GM10248 (cell line): ENCODE measurements at regions not wholly inside any gene's neighbourhood (a gene's known extent, or its start where the extent isn't known, plus 50 kb on each side); places are given as distances from the start of the nearest gene placed in this dataset.
"Not testable (repeated sequence)": the region's sequence is repeated elsewhere in the genome, so short reads cannot be mapped to it uniquely, and the experiment has no call there.

ENCODE experiments used
- CTCF ChIA-PET: fragments of 300-600 bp; sonication (Branson Sonifier 250); formaldehyde crosslinking; extraction: SDS; loops from one replicate; lab custom pipeline; 2021; ENCODE audit warnings: antibody characterized with exemption; lab: Yijun Ruan, JAX
- POLR2A ChIA-PET: fragments of 350-650 bp; sonication (Branson Sonifier 250); formaldehyde crosslinking; extraction: SDS; loops from one replicate; lab custom pipeline; 2020; ENCODE audit warnings: antibody characterized with exemption; lab: Yijun Ruan, JAX
- DNase-seq: peaks from one replicate; pipeline ENCODE4 v3.0.0; 2012; ENCODE audit errors: extremely low spot score
- TF ChIP-seq, protein P1 (sequence below): IDR thresholded peaks from 2 replicates; pipeline ENCODE4 v1.5.1; 2012; ENCODE audit warnings: mild to moderate bottlenecking, low read depth; ENCODE audit errors: extremely low read depth, missing control alignments, control extremely low read depth

DNA sequence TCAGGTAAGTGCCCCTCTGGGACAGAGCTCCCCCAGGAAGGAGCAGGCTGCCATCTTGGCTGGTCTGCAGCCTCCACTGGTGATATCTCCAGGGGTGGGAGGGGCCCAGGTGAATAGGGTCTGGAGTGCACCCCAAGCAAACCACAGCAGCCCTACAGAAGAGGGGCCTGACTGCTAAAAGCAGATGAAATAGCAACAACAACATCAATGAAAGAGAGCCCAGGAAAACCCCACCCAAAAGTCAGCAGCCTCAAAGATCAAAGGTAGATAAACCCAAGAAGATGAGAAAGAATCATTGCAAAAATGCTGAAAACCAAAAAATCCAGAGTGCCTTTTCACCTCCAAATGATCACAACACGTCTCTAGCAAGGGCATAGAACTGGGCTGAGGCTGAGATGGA lies 92.5 kb upstream of the PAGE3 start:
- ChIA-PET CTCF (no interaction called here), POLR2A (no interaction called here)
- no peak for DNase-seq
- TF ChIP-seq, protein P1, sequence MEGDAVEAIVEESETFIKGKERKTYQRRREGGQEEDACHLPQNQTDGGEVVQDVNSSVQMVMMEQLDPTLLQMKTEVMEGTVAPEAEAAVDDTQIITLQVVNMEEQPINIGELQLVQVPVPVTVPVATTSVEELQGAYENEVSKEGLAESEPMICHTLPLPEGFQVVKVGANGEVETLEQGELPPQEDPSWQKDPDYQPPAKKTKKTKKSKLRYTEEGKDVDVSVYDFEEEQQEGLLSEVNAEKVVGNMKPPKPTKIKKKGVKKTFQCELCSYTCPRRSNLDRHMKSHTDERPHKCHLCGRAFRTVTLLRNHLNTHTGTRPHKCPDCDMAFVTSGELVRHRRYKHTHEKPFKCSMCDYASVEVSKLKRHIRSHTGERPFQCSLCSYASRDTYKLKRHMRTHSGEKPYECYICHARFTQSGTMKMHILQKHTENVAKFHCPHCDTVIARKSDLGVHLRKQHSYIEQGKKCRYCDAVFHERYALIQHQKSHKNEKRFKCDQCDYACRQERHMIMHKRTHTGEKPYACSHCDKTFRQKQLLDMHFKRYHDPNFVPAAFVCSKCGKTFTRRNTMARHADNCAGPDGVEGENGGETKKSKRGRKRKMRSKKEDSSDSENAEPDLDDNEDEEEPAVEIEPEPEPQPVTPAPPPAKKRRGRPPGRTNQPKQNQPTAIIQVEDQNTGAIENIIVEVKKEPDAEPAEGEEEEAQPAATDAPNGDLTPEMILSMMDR, result no peak

DNA sequence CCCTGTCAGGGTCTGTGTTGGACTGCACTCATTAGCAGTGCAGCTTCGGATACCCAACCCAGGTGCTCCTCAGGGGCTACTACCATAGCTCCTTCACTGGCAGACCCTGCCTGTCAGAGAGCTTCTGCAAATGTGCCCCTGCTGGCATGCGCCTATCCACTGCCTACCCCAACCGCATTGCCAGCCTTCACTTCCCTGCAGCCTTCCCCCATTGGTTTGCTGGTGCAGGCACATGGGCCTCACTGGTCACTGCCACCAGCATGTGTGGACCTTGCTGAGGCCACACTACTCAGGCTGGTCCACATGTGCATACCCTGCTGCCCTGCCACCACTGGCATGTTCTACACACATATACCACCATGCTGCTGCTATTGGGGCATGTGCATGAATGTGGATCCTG lies 72.5 kb upstream of the MAGEH1 start:
- POLR2A ChIA-PET, result no interaction called here
- CTCF ChIA-PET, result no interaction called here
- TF ChIP-seq, protein P1, result no peak
- DNase-seq, result no peak

DNA sequence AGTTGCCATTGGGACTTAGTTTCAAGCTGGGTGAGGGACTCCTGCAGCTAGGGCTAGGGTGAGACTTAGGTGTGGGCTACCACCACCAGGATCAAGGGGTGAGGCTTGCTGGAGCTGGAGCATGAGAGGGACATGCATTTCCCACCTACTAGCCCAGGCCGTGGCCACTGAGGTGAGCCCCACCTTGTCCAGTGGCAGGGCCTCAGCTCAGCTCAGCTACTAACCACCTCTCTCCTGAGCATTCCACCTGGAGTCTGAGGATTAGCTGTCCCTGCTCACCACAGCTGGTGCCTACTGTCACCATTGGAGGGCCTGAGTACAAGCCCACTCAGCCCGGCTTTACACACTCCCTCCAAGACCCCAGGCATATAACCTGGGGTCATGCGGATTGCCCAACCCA lies 62.6 kb upstream of the MAGEH1 start:
- DNase-seq, result no peak
- ChIA-PET POLR2A (no interaction called here), CTCF (no interaction called here)

DNA sequence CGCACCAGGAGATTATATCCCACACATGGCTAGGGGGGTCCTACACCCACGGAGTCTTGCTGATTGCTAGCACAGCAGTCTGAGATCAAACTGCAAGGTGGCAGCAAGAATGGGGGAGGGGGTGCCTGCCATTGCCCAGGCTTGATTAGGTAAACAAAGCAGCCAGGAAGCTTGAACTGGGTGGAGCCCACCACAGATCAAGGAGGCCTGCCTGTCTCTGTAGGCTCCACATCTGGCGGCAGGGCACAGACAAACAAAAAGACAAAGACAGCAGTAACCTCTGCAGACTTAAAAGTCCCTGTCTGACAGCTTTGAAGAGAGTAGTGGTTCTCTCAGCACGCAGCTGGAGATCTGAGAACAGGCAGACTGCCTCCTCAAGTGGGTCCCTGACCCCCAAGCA lies 55.1 kb upstream of the MAGEH1 start:
- CTCF ChIA-PET, DNase-seq, POLR2A ChIA-PET: not testable (repeated sequence)

More for the DNA sequence above, 62.6 kb upstream of the MAGEH1 start:
- TF ChIP-seq, protein P1, result no peak
